Stimulated activated CD4-positive, alpha-beta T cell treated with anti-CD3 and anti-CD28 coated beads, TNF-alpha, amount 100 ng/mL, for 48 hours (primary cell): ENCODE measurements at regions not wholly inside any gene's neighbourhood (a gene's known extent, or its start where the extent isn't known, plus 50 kb on each side); places are given as distances from the start of the nearest gene placed in this dataset.
"Not testable (repeated sequence)": the region's sequence is repeated elsewhere in the genome, so short reads cannot be mapped to it uniquely, and the experiment has no call there.

Experiments used
- DNase-seq, 3 donors: peaks; one replicate each; pipeline ENCODE4 v3.0.0-alpha.2; 2020; ENCODE audit warnings: low read depth in 3 of 3

GRCh38 chr2:128510701-128511397 is 192.2 kb upstream of the HS6ST1 start:
- no peak for DNase-seq

GRCh38 chr2:128511731-128512378 is 193.2 kb upstream of the HS6ST1 start:
- DNase-seq: no peak

GRCh38 chr2:128512379-128513115 is 193.9 kb upstream of the HS6ST1 start:
- DNase-seq: no peak

- no peak for DNase-seq
Observed at GRCh38 chr2:128513116-128513960, 194.7 kb upstream of the HS6ST1 start.

- no peak for DNase-seq
Observed at GRCh38 chr2:128513961-128514283, 195.3 kb upstream of the HS6ST1 start.

GRCh38 chr2:128514555-128514955 is 195.9 kb upstream of the HS6ST1 start:
- DNase-seq: no peak

GRCh38 chr2:128516938-128517337 is 198.3 kb upstream of the HS6ST1 start:
- DNase-seq: no peak

GRCh38 chr2:128519028-128519427 is 200.4 kb upstream of the HS6ST1 start:
- not testable (repeated sequence) for DNase-seq

- DNase-seq: no peak
Observed at GRCh38 chr2:128519517-128520215, 201.0 kb upstream of the HS6ST1 start.

- no peak for DNase-seq
Observed at GRCh38 chr2:128520340-128520739, 201.7 kb upstream of the HS6ST1 start.

- DNase-seq: peak in 2 of 3 donors; percentile 26 to 56
Observed at GRCh38 chr2:128520791-128521190, 202.1 kb upstream of the HS6ST1 start.

- DNase-seq: no peak
Observed at GRCh38 chr2:128521482-128521881, 202.8 kb upstream of the HS6ST1 start.

GRCh38 chr2:128522829-128523228 is 204.2 kb upstream of the HS6ST1 start:
- DNase-seq: no peak

- DNase-seq: no peak
Observed at GRCh38 chr2:128523457-128523856, 204.8 kb upstream of the HS6ST1 start.

- no peak for DNase-seq
Observed at GRCh38 chr2:128524183-128524582, 205.5 kb upstream of the HS6ST1 start.

GRCh38 chr2:128525653-128526052 is 207.0 kb upstream of the HS6ST1 start:
- DNase-seq: no peak

GRCh38 chr2:128526455-128526976 is 207.8 kb upstream of the HS6ST1 start:
- no peak for DNase-seq

GRCh38 chr2:128528133-128528532 is 209.5 kb upstream of the HS6ST1 start:
- DNase-seq: no peak

- no peak for DNase-seq
Observed at GRCh38 chr2:128530025-128530573, 211.4 kb upstream of the HS6ST1 start.

- DNase-seq: no peak
Observed at GRCh38 chr2:128531856-128532255, 213.2 kb upstream of the HS6ST1 start.

GRCh38 chr2:128533101-128533500 is 214.4 kb upstream of the HS6ST1 start:
- no peak for DNase-seq
